ENCODE measurements at regions not wholly inside any gene's neighbourhood (a gene's known extent, or its start where the extent isn't known, plus 50 kb on each side); places are given as distances from the start of the nearest gene placed in this dataset.

DNA sequence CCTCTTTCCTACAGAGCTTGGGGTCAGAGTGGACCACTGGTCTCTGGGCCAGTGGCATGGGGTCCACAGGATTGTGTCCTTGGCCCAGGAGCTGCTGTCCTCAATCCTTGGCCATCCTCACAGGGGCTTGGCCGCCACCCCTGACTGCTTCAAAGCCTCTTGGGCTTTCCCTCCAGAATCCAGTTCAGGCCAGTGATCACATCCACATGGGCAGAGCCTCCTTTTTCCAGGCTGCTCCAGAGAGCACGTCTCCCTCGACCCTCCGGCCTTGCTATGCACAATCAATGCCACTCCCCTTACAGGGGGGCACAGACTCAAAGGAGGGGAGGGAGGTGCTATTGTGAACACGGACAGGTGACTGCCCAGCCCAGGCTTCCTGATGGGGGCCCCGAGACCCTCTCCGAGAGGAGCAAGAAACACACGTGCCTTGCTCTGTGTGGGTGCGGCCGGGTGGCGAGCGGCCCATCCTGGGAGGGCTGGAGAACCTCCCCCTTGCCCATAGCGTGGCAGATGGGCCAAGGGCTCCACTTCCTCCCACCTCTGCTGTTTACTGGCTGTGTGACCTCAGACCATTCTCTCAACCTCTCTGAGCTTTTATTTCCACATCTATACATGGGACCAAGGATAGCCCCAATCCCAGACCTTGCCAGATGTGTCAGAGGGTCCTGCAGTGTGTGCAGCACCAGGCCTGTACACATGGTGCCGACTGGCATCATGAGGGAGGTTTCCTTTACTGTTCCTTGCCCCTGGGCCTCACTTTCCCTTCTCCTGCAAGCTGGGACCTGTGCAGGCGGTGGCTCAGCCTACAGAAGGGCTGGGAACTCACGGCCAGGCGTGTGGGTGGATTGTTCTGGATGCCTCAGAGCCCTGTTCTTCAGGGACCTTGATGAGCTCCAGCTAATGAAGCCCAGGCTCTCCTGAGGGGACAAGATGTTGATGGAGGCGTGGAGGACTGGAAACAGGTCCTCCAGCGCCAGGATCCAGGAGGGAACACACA lies 229.0 kb upstream of the GSE1 start:
- peak; percentile 18 for DNase-seq
- ATAC-seq, result no peak
- intact Hi-C loops (cut with micrococcal nuclease), result no loop called here

DNA sequence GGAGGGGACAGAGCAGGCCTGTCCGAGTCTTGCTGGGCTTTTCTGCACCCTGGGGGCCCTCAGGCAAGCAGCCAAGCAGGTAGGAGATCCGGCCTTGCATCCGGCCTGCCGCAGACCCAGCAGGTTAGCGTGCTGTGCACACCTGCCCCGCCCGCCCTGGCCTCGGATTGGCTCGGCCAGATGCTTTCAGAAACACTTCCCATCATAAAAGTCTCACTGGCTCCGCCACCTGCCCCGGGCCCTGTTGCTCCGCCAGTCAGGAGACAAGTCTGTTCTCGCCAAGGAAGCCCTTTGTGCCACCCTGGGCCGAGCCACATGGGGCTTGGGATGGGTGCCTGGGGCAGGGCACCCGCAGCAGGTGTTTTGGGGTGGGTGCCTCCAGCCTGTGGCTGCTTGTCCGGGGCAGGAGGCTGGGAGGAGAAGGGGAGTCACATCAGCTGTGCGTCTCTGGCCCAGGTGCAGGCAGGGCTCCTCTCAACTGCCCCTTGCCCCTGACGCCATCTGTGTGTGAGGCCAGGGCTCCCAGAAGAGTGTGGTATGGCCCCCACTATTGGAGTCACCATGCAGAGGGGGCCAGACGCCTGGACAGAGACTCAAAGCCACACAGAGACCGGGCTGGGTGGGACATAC lies 228.2 kb upstream of the GSE1 start:
- no peak for ATAC-seq
- DNase-seq, result peak; percentile 21
- intact Hi-C loops (cut with micrococcal nuclease), result no loop called here

DNA sequence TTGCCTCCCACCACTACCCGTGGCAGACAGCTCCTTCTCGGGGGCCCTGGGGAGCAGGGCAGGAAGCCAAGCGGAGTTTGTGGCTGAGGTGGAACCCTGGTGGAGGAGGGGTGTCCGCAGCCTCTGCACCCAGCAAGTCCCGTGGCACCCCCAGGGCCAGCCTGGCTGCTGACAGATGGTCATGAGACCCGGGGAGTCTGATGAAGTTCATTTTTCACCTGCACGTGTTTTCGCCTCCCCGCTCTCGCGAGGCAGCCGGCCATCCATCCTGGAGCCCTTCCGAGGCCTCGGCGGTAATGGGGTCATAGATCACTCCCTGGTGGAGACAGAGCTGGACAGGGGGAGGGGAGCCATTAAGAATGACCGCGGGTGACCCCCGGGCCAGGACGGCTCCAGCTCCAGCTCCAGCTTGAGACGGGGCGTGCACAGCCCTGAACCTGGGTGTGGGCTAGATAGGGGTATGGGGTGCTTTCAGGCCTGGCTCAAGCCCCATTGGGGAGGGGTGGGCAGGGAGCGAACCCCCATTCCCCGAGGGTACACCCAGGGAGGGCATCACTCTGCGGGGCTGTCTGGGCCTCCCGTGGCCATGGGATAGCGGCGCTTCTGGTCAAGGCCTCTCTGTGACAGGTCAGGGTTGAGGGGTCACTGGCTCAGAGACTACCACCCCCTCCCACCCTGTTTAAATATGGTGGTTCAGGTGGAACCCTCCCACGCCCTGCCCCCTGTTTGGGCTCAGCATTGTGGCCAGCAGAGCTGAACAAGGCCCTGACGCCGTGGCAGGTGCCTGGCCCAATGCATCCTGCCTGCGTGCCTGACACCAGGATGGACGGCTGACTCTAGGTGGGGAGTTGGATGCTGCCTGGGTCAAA lies 227.4 kb upstream of the GSE1 start:
- ATAC-seq, result no peak
- peak; percentile 24 for DNase-seq
- intact Hi-C loops (cut with micrococcal nuclease), result no loop called here

GRCh38 chr16:85386467-85387170 lies 226.5 kb upstream of the GSE1 start:
- ATAC-seq, result no peak
- intact Hi-C loops (cut with micrococcal nuclease), result no loop called here
- DNase-seq, result no peak

DNA sequence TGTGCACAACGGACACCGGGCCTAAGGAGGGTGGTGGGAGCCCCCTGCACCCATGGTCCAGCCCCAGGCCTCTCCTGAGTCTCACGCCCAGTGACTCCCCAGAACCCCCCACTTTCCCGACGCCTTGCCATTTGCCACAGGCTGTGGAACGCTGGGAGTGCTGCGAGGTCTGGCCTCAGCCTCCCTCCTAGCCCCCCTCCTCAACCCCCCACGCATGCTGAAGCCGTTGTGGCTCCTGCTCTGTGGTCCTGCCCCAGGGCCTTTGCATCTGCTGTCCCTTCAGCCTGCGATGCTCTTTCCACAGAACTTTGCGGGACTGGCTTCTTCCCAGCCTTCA lies 226.0 kb upstream of the GSE1 start:
- ATAC-seq (no peak), DNase-seq (no peak)
- intact Hi-C loops (cut with micrococcal nuclease), result no loop called here

- ATAC-seq (no peak), DNase-seq (no peak)
- intact Hi-C loops (cut with micrococcal nuclease), result no loop called here
Observed at GRCh38 chr16:85387731-85388295, 225.3 kb upstream of the GSE1 start.

DNA sequence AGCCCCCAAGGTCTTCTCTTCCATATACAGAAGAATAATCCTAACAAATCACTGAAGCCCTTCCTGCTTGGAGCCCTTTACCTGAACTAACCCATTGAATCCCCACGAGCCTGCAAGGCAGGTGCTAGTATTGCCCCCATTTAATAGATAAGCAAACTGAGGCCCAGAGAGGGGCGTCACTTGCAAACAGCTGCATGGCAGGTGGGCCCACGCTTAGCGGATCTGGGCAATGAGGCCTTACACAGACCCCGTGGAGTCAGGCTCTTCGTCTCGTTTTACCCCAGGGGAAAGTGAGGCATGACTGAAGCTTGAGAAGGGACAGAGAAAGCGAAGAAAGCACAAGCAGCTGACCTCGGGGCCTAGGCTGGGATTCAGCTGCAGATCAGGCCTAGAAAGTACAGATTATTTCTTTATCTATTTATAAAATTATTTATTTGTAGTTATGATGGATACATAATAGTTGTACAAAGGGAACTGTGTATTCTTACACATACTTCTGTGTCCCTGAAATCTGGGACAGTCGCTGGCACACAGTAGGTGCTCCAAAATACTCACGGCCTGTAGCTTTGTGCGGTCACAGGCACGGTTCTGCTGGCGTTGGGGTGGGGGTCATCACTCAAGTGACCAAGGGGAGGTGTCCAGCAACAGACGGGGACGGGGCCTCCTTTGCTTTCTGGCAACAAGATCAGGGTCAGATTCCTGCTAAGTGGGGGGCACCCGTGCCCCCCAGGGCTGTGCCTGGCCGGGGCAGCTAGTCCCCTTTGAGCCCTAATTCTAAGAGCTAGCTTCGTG lies 223.2 kb upstream of the GSE1 start:
- no peak for ATAC-seq
- DNase-seq, result peak; percentile 20
- intact Hi-C loops (cut with micrococcal nuclease), result no loop called here

- ATAC-seq, result peak; percentile 77
- intact Hi-C loops (cut with micrococcal nuclease), result no loop called here
- peak; percentile 80 for DNase-seq
Observed at GRCh38 chr16:85390511-85391174, 222.5 kb upstream of the GSE1 start.

DNA sequence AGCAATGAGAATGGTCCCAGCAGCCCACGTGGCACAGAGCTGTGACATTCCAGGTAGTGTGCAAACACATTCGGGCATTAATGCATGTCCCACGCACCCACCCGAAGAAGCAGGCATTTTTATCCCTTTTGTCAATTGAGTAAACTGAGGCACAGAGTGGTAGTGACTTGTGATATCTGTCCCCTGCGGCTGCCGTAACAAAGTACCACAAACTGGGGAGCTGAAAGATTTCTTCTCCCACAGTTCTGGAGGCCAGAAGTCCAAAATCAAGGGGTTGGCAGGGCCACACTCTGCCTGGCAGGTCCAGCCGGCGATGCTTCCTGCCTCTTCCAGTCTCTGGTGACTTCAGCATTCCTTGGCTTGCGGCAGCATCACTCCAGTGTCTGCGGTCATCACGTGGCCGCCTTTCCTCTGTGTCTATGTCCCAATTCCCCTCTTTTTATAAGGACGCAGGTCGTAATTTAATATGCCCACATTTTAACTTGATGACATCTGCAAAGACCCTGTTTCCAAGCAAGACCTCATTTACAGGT lies 221.9 kb upstream of the GSE1 start:
- intact Hi-C loops (cut with micrococcal nuclease), result no loop called here
- DNase-seq, result no peak
- ATAC-seq, result no peak

- DNase-seq (peak; percentile 10), ATAC-seq (no peak)
- intact Hi-C loops (cut with micrococcal nuclease), result no loop called here
Observed at GRCh38 chr16:85391769-85392583, 221.1 kb upstream of the GSE1 start.

- intact Hi-C loops (cut with micrococcal nuclease), result no loop called here
- DNase-seq (peak; percentile 15), ATAC-seq (no peak)
Observed at GRCh38 chr16:85392756-85393673, 220.1 kb upstream of the GSE1 start.

DNA sequence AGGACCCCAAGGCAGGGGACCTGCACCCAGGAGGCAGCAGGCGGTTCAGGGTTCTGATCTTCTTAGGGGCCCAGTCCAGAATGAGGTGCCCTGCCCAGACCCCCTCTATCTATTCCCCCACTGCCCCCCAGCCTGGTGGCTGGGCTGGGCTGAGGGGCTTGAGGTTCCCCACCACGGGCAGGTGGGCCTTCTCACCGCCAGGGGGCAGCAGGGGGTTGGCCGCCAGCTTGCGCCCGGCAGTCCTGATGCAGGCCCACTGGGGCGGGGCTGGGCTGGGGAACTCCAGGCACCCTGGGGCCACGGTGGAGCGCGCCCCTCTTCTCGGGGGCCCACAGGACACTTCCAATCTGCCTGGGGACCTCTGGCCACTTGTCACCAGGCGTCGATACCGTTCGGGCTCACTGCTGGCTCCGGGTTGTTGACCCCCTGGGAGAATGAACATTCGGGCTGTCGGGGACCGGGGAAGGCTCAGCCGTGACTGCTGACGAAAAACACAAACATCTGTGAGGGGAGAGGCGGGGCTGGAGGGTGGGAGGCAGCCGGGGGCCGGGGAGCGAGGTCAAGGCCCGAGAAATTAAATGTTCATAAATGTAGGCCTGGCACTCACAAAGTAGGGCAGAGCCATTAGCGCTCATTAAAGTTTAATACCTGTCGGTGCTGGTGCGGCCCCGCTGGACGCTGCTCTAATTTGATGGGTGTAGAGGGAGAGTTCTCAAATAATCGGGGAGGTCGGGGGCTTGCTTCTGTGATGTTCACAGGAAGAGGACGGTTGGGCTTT lies 219.3 kb upstream of the GSE1 start:
- DNase-seq (peak; percentile 79), ATAC-seq (peak; percentile 51)
- intact Hi-C loops (cut with micrococcal nuclease), result no loop called here

GRCh38 chr16:85394456-85395206 lies 218.5 kb upstream of the GSE1 start:
- intact Hi-C loops (cut with micrococcal nuclease), result no loop called here
- ATAC-seq (no peak), DNase-seq (peak; percentile 18)

All from left ventricle myocardium superior (tissue), 1 donor.